Stomach (tissue), 8 donors: ENCODE measurements at regions not wholly inside any gene's neighbourhood (a gene's known extent, or its start where the extent isn't known, plus 50 kb on each side); places are given as distances from the start of the nearest gene placed in this dataset.

Experiments
- DNase-seq, 2 donors: peaks; one replicate each; pipeline versions ENCODE4 v3.0.0 to v3.0.0-alpha.2; 2013 to 2019
- H3K27ac ChIP-seq, 5 donors: fragments of 200-600 bp in 4 of 5; sonication (generic) in 4 of 5; one replicate each; pipeline ENCODE4 v1.5.1; 2013 to 2019; ENCODE audit warnings: mild to moderate bottlenecking in 1 of 5, moderate library complexity in 1 of 5
- H3K27me3 ChIP-seq, 3 donors: fragments of 200-600 bp; sonication (generic); one replicate each; pipeline ENCODE4 v1.5.1; 2017 to 2019; ENCODE audit warnings: mixed run types in 1 of 3
- H3K36me3 ChIP-seq, 4 donors: fragments of 200-600 bp; sonication (generic); 1 replicate in 3 of 4; 2 replicates in 1 of 4; pipeline ENCODE4 v1.5.1; 2016 to 2019
- H3K4me1 ChIP-seq, 4 donors: fragments of 200-600 bp; sonication (generic); one replicate each; pipeline ENCODE4 v1.5.1; 2016 to 2019
- H3K4me3 ChIP-seq, 4 donors: fragments of 200-600 bp; sonication (generic) in 3 of 4; one replicate each; pipeline ENCODE4 v1.5.1; 2016 to 2019; ENCODE audit warnings: mild to moderate bottlenecking in 1 of 4
- H3K9me3 ChIP-seq, 4 donors: fragments of 200-600 bp; sonication (generic); one replicate each; pipeline ENCODE4 v1.5.1; 2016 to 2019
- EP300 ChIP-seq: sonication (generic); formaldehyde crosslinking; IDR thresholded peaks from one replicate; pipeline ENCODE4 v1.6.1; 2017; ENCODE audit warnings: antibody characterized with exemption
- POLR2A ChIP-seq, 4 donors: fragments of 450-650 bp; IDR thresholded peaks; one replicate each; pipeline ENCODE4 v1.6.1; 2016; ENCODE audit warnings: antibody characterized with exemption in 4 of 4, control low read depth in 2 of 4, mild to moderate bottlenecking in 1 of 4, moderate library complexity in 1 of 4
- POLR2AphosphoS5 ChIP-seq, 3 donors: sonication (generic); formaldehyde crosslinking; IDR thresholded peaks; one replicate each; pipeline ENCODE4 v1.6.1; 2016; ENCODE audit warnings: antibody characterized with exemption in 3 of 3
- WGBS, 5 donors: extraction: QIAGEN DNeasy Blood & Tissue Kit in 3 of 5; methylation state at CpG; one replicate each; pipeline versions ENCODE4 v1.1.5 to v1.1.7; 2013 to 2018; 5-methylcytosine and 5-hydroxymethylcytosine counted together
- intact Hi-C: fragments of 100-400 bp; cut with DNase I; formaldehyde crosslinking; loops from one replicate; pipeline ENCODE4 v1.15.1; 2023; ENCODE audit warnings: low total_unique reads
- TF ChIP-seq, protein P1 (sequence below), 7 experiments: fragments of 450-650 bp in 4 of 7; fragments of 200-600 bp in 3 of 7; sonication (generic) in 3 of 7; IDR thresholded peaks; one replicate each; pipeline ENCODE4 v1.5.1; 2016 to 2019; ENCODE audit warnings: antibody characterized with exemption in 7 of 7, control low read depth in 2 of 7, mild to moderate bottlenecking in 1 of 7
- donor health status: healthy with polysubstance abuse.
- donor health status: Bipolar disorder and iron deficiency.
- donor health status: healthy.

DNA sequence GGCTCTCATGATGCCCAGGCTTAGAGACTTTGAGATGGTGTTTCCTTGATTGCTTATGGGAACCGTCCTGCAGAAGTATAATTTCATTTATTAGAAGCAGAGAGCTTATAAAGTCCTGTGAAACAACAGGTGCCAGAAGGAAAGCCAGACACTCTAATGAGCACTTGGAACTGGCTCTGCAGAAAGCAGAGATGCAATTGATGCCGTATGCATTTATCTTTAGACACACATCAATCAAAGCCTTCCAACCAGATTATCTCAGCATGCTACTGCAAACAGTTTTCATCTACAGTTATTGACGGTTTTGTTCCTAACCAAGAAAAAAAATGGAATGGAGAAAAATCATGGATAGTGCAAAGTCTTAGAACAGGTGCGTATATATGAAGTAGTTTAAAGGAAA, 371.7 kb upstream of the PRKCQ start:
- H3K27ac ChIP-seq = no peak overlapping the region
- H3K27me3 ChIP-seq = no peaks in the 10 kb centered on the region
- TF ChIP-seq POLR2AphosphoS5 (IDR thresholded peaks at IDR 0.05) (no peak), POLR2A (IDR thresholded peaks at IDR 0.05) (no peak), EP300 (no peak)
- TF ChIP-seq, protein P1, sequence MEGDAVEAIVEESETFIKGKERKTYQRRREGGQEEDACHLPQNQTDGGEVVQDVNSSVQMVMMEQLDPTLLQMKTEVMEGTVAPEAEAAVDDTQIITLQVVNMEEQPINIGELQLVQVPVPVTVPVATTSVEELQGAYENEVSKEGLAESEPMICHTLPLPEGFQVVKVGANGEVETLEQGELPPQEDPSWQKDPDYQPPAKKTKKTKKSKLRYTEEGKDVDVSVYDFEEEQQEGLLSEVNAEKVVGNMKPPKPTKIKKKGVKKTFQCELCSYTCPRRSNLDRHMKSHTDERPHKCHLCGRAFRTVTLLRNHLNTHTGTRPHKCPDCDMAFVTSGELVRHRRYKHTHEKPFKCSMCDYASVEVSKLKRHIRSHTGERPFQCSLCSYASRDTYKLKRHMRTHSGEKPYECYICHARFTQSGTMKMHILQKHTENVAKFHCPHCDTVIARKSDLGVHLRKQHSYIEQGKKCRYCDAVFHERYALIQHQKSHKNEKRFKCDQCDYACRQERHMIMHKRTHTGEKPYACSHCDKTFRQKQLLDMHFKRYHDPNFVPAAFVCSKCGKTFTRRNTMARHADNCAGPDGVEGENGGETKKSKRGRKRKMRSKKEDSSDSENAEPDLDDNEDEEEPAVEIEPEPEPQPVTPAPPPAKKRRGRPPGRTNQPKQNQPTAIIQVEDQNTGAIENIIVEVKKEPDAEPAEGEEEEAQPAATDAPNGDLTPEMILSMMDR (IDR thresholded peaks at IDR 0.05) = no peak
- no peaks in the 10 kb centered on the region for H3K36me3 ChIP-seq
- no peaks in the 10 kb centered on the region for H3K9me3 ChIP-seq
- H3K4me3 ChIP-seq = no peak overlapping the region
- no peak for DNase-seq
- H3K4me1 ChIP-seq = peaks cover 0 to 5% (median 0%) of the 10 kb centered on the region in 4 donors
- intact Hi-C loops = no loop called here
- WGBS, 5 donors = 74 to 85% (median 75%) methylated on average over 4 of the region's 4 CpGs

DNA sequence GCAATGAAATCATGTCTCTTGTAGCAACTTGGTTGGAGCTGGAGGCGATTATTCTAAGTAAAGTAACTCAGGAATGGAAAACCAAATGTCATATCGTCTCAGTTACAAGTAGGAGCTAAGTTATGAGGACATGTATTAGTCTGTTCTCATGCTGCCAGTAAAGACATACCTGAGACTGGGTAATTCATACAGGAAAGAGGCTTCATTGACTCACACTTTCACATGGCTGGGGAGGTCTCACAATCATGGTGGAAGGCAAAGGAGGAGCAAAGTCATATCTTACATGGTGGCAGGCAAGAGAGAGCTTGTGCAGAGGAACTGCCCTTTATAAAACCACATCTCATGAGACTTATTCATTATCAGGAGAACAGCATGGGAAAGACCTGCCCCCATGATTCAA, 370.1 kb upstream of the PRKCQ start:
- Histone ChIP-seq H3K27ac (no peak overlapping the region), H3K36me3 (no peaks in the 10 kb centered on the region), H3K4me1 (peaks cover 0 to 5% (median 0%) of the 10 kb centered on the region in 4 donors), H3K9me3 (no peaks in the 10 kb centered on the region), H3K4me3 (no peak overlapping the region), H3K27me3 (no peaks in the 10 kb centered on the region)
- TF ChIP-seq POLR2AphosphoS5 (IDR thresholded peaks at IDR 0.05) (no peak), POLR2A (IDR thresholded peaks at IDR 0.05) (no peak), EP300 (no peak)
- TF ChIP-seq, protein P1 (IDR thresholded peaks at IDR 0.05) = no peak
- WGBS, 5 donors = 85 to 91% (median 88%) methylated on average over 2 of the region's 2 CpGs
- DNase-seq = no peak
- intact Hi-C loops = no loop called here

DNA sequence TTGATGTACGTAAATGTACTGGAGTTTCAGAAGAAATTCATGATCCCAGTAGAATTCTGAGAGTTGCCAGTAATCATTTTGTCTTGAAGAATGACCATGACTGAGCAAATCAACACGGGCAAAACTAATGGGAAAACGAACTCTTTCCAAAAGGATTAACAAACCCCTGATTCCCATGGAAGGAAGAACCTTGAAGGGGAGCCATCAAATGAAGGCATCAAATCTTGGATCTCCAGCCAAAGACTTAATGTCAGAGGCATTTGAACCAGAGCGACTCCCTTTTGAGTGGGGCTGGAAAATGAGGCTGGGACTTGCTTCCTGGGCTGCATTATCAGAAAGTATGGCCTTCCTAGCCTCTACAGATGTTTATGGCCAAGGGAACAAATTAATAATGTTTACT, 364.4 kb upstream of the PRKCQ start:
- H3K9me3 ChIP-seq = no peaks in the 10 kb centered on the region
- TF ChIP-seq POLR2AphosphoS5 (IDR thresholded peaks at IDR 0.05) (no peak), POLR2A (IDR thresholded peaks at IDR 0.05) (no peak), EP300 (no peak)
- TF ChIP-seq, protein P1 (IDR thresholded peaks at IDR 0.05) = no peak
- H3K27ac ChIP-seq = no peak overlapping the region
- no peaks in the 10 kb centered on the region for H3K27me3 ChIP-seq
- DNase-seq = no peak
- no peaks in the 10 kb centered on the region for H3K4me1 ChIP-seq
- no peaks in the 10 kb centered on the region for H3K36me3 ChIP-seq
- intact Hi-C loops = no loop called here
- H3K4me3 ChIP-seq = no peak overlapping the region
- WGBS, 5 donors = 79 to 88% (median 81%) methylated on average over 4 of the region's 4 CpGs

DNA sequence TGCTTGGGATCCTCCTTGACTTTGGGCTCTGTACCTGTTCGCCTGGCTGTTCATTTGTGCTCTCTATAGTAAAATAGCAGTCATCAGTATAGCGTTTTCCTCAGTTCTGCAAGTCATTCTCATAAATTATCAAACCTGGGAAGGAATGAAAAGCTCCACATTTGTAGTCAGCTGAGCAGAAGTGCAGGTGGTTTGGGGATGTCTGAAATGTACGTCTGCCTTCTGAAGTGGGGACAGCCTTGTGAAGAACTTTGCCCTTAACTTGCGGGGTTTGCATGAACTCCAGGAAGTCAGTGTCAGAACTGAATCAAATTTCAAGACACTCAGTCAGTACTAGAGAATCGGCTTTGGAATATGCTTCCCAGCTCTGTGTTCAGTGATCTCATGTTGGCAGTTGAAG, 358.3 kb upstream of the PRKCQ start:
- 55 to 75% (median 73%) methylated on average over 5 of the region's 5 CpGs for WGBS, 5 donors
- Histone ChIP-seq H3K4me3 (no peak overlapping the region), H3K36me3 (no peaks in the 10 kb centered on the region), H3K27me3 (no peaks in the 10 kb centered on the region), H3K27ac (no peak overlapping the region), H3K9me3 (peaks cover 0 to 13% (median 4%) of the 10 kb centered on the region in 4 donors), H3K4me1 (no peaks in the 10 kb centered on the region)
- intact Hi-C loops = no loop called here
- no peak for TF ChIP-seq POLR2A (IDR thresholded peaks at IDR 0.05)
- no peak for DNase-seq

DNA sequence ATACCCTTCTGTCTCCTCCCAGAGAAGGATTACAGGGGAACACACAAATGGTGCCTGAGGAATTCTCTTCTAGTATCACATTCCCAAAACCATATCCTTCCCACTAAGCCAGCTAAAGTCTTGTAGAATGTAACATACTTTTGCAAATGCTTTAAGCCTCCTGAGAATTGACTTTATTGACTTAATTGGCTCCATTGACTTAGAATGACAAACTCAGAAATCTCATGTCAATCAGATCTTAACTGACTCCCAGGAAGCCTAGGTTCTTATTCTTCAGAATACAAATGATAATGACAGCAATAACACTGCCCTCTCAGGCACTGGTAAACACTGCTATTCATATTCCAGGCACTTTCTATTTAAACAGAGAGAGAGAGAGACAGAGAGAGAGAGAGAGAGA, 356.9 kb upstream of the PRKCQ start:
- H3K27me3 ChIP-seq = no peaks in the 10 kb centered on the region
- no peaks in the 10 kb centered on the region for H3K4me1 ChIP-seq
- no peak overlapping the region for H3K4me3 ChIP-seq
- H3K27ac ChIP-seq = no peak overlapping the region
- H3K9me3 ChIP-seq = peaks cover 0 to 13% (median 4%) of the 10 kb centered on the region in 4 donors
- intact Hi-C loops = no loop called here
- TF ChIP-seq, protein P1 (IDR thresholded peaks at IDR 0.05) = no peak
- TF ChIP-seq POLR2A (IDR thresholded peaks at IDR 0.05) (no peak), POLR2AphosphoS5 (IDR thresholded peaks at IDR 0.05) (no peak), EP300 (no peak)
- H3K36me3 ChIP-seq = no peaks in the 10 kb centered on the region
- no peak for DNase-seq
